HCT116 (cell line): ENCODE measurements at regions not wholly inside any gene's neighbourhood (a gene's known extent, or its start where the extent isn't known, plus 50 kb on each side); places are given as distances from the start of the nearest gene placed in this dataset.

Source experiments
- ATAC-seq: fragments of 200-7000 bp; cut with Tn5 transposase; 2 replicates; pipeline ENCODE4 v1.9.1; 2020; ENCODE audit warnings: mild to moderate bottlenecking, moderate library complexity
- BruUV-seq: library from RNA; stranded (reverse); fragments of 400-500 nt; replicated peaks from 2 replicates; lab custom pipeline; 2021; lab: Mats Ljungman, UMichigan
- CTCF ChIA-PET: fragments of 300-600 bp; sonication (Branson Sonifier 250); formaldehyde crosslinking; loops from one replicate; lab custom pipeline; 2021; ENCODE audit warnings: antibody characterized with exemption; lab: Charles Lee
- POLR2A ChIA-PET: fragments of 300-600, 350-600 bp; sonication (Branson Sonifier 250); formaldehyde crosslinking; loops from one replicate; lab custom pipeline; 2021; ENCODE audit warnings: antibody characterized with exemption; lab: Charles Lee
- RAD21 ChIA-PET, 2 experiments: fragments of 300-600 bp; sonication (Branson Sonifier 250); formaldehyde crosslinking; loops; one replicate each; lab custom pipeline; 2023; ENCODE audit warnings: low total read pairs in 2 of 2; ENCODE audit not compliant: uncharacterized antibody in 2 of 2, unreplicated experiment in 2 of 2, low non-redundant PET in 1 of 2; lab: Charles Lee
- DNase-seq: peaks from one replicate; pipeline ENCODE4 v3.0.0-alpha.2; 2010; ENCODE audit warnings: low read depth, low spot score
- H2AFZ ChIP-seq: fragments of 200-600 bp; shearing (Covaris generic), sonication (generic); 2 replicates; pipeline ENCODE4 v1.6.1; 2017; ENCODE audit warnings: low read depth, mixed run types, mixed read lengths, antibody characterized with exemption, low read length; ENCODE audit not compliant: poor library complexity, severe bottlenecking
- H3K27ac ChIP-seq: 2 replicates; pipeline ENCODE4 v1.5.1; 2012; ENCODE audit warnings: low read depth, low read length
- H3K27me3 ChIP-seq: fragments of 200-600 bp; sonication (generic); 2 replicates; pipeline ENCODE4 v1.6.1; 2016; ENCODE audit warnings: mixed run types, low read length, mixed read lengths; ENCODE audit not compliant: insufficient read depth
- H3K36me3 ChIP-seq, 2 experiments: fragments of 200-500 bp in 1 of 2; fragments of 200-600 bp in 1 of 2; sonication (Bioruptor generic) in 1 of 2; sonication (generic) in 1 of 2; 2 replicates each; pipeline versions ENCODE4 v1.5.1 to v1.6.1; 2014 to 2016; ENCODE audit warnings: low read length in 2 of 2, inconsistent platforms in 1 of 2, mixed read lengths in 1 of 2, mixed run types in 1 of 2; ENCODE audit not compliant: insufficient read depth in 2 of 2, control insufficient read depth in 1 of 2
- H3K4me1 ChIP-seq, 2 experiments: fragments of 200-600 bp in 1 of 2; sonication (generic) in 1 of 2; 2 replicates each; pipeline versions ENCODE4 v1.5.1 to v1.6.1; 2012 to 2017; ENCODE audit warnings: low read length in 2 of 2, inconsistent platforms in 1 of 2, mild to moderate bottlenecking in 1 of 2, mixed read lengths in 1 of 2, mixed run types in 1 of 2, moderate library complexity in 1 of 2; ENCODE audit not compliant: insufficient read depth in 2 of 2, control insufficient read depth in 1 of 2
- H3K4me2 ChIP-seq: fragments of 200-600 bp; sonication (generic); 2 replicates; pipeline ENCODE4 v1.6.1; 2017; ENCODE audit warnings: mixed run types, low read length, mixed read lengths
- H3K4me3 ChIP-seq, 2 experiments: fragments of 200-600 bp in 1 of 2; sonication (generic) in 1 of 2; replicated peaks in 1 of 2; 2 replicates each; pipeline ENCODE4 v1.5.1; 2011 to 2016; ENCODE audit warnings: low read length in 2 of 2, control low read depth in 1 of 2, low read depth in 1 of 2, mild to moderate bottlenecking in 1 of 2, mixed read lengths in 1 of 2, mixed run types in 1 of 2
- H3K79me2 ChIP-seq: fragments of 200-600 bp; sonication (generic); 2 replicates; pipeline ENCODE4 v1.6.1; 2017; ENCODE audit warnings: mild to moderate bottlenecking, mixed run types, low read length, moderate library complexity, mixed read lengths; ENCODE audit not compliant: insufficient read depth
- H3K9ac ChIP-seq: fragments of 200-600 bp; sonication (generic); 2 replicates; pipeline ENCODE4 v1.6.1; 2016; ENCODE audit warnings: low read length, mixed read lengths
- H3K9me2 ChIP-seq: fragments of 200-600 bp; sonication (generic), shearing (Covaris generic); 2 replicates; pipeline ENCODE4 v1.6.1; 2017; ENCODE audit warnings: mixed run types, mild to moderate bottlenecking, moderate library complexity; ENCODE audit not compliant: insufficient read depth
- H3K9me3 ChIP-seq, 2 experiments: fragments of 200-500 bp in 1 of 2; fragments of 200-600 bp in 1 of 2; sonication (Bioruptor generic) in 1 of 2; sonication (generic) in 1 of 2; 2 replicates each; pipeline ENCODE4 v1.6.1; 2014 to 2017; ENCODE audit warnings: low read length in 2 of 2, mixed read lengths in 2 of 2, inconsistent platforms in 1 of 2, low read depth in 1 of 2, mild to moderate bottlenecking in 1 of 2, mixed run types in 1 of 2, moderate library complexity in 1 of 2; ENCODE audit not compliant: control insufficient read depth in 1 of 2, insufficient read depth in 1 of 2
- H4K20me1 ChIP-seq: fragments of 200-600 bp; sonication (generic), shearing (Covaris generic); 2 replicates; pipeline ENCODE4 v1.6.1; 2017; ENCODE audit warnings: mixed run types, mild to moderate bottlenecking, moderate library complexity; ENCODE audit not compliant: insufficient read depth
- CBX3 ChIP-seq: IDR thresholded peaks from 2 replicates; pipeline ENCODE4 v1.6.1; 2012; ENCODE audit warnings: low read depth
- CEBPB ChIP-seq: IDR thresholded peaks from 2 replicates; pipeline ENCODE4 v1.6.1; 2012; ENCODE audit warnings: low read depth
- ELF1 ChIP-seq: IDR thresholded peaks from 2 replicates; pipeline ENCODE4 v1.6.1; 2012; ENCODE audit warnings: low read depth, borderline replicate concordance
- EZH2 ChIP-seq: fragments of 200-600 bp; sonication (generic); IDR thresholded peaks from 2 replicates; pipeline ENCODE4 v1.6.1; 2017; ENCODE audit warnings: antibody characterized with exemption, mixed run types
- EZH2phosphoT487 ChIP-seq: fragments of 200-600 bp; IDR thresholded peaks from 2 replicates; pipeline ENCODE4 v1.6.1; 2018; ENCODE audit warnings: antibody characterized with exemption, borderline replicate concordance
- JUND ChIP-seq: IDR thresholded peaks from 2 replicates; pipeline ENCODE4 v1.6.1; 2012
- SIN3A ChIP-seq: IDR thresholded peaks from 2 replicates; pipeline ENCODE4 v1.6.1; 2012; ENCODE audit warnings: low read depth
- SP1 ChIP-seq: IDR thresholded peaks from 2 replicates; pipeline ENCODE4 v1.6.1; 2012; ENCODE audit warnings: low read depth
- SRF ChIP-seq: IDR thresholded peaks from 2 replicates; pipeline ENCODE4 v1.6.1; 2012; ENCODE audit warnings: low read depth
- TCF7L2 ChIP-seq: IDR thresholded peaks from 2 replicates; pipeline ENCODE4 v1.7.0; 2011; ENCODE audit warnings: borderline replicate concordance, inconsistent platforms; ENCODE audit not compliant: insufficient read depth, insufficient read length; ENCODE audit errors: extremely low read depth
- ZFX ChIP-seq: fragments of 450-650 bp; IDR thresholded peaks from 2 replicates; pipeline ENCODE4 v1.6.1; 2017
- ZNF274 ChIP-seq: fragments of 200-500 bp; sonication (Bioruptor generic); IDR thresholded peaks from 2 replicates; pipeline ENCODE4 v1.6.1; 2014; ENCODE audit warnings: mild to moderate bottlenecking, low read depth, low read length, inconsistent platforms
- intact Hi-C: fragments of 100-400 bp; cut with micrococcal nuclease; formaldehyde crosslinking; loops from 2 replicates; pipeline ENCODE4 v1.10.0; 2022
- TF ChIP-seq, protein P1 (sequence below): IDR thresholded peaks from 2 replicates; pipeline ENCODE4 v1.6.1; 2012
- TF ChIP-seq, protein P2 (sequence below): IDR thresholded peaks from 2 replicates; pipeline ENCODE4 v1.6.1; 2012; ENCODE audit warnings: low read depth
- TF ChIP-seq, protein P3 (sequence below): IDR thresholded peaks from 2 replicates; pipeline ENCODE4 v1.6.1; 2012

DNA sequence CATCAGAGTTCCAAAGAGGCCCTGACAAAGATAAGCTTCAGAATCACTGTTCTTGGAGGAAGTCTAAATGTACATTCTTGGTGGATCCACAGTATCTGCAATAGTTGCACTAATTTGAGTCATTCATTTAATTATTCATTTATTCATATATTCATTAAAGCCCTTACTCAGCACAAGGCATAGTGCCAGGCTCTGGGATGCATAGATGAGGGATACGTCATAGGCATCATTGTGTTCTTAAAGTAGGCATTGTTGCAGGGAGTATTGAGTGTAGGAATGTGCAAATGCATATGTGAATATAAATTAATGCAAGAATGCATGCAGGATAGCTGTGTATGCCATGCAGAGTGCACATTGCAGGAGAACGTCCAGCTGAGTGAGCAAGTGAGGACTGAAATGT, 100.7 kb downstream of the DRD1 start (continued):
- TF ChIP-seq, protein P1, sequence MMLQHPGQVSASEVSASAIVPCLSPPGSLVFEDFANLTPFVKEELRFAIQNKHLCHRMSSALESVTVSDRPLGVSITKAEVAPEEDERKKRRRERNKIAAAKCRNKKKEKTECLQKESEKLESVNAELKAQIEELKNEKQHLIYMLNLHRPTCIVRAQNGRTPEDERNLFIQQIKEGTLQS = no peak
- TF ChIP-seq, protein P2, sequence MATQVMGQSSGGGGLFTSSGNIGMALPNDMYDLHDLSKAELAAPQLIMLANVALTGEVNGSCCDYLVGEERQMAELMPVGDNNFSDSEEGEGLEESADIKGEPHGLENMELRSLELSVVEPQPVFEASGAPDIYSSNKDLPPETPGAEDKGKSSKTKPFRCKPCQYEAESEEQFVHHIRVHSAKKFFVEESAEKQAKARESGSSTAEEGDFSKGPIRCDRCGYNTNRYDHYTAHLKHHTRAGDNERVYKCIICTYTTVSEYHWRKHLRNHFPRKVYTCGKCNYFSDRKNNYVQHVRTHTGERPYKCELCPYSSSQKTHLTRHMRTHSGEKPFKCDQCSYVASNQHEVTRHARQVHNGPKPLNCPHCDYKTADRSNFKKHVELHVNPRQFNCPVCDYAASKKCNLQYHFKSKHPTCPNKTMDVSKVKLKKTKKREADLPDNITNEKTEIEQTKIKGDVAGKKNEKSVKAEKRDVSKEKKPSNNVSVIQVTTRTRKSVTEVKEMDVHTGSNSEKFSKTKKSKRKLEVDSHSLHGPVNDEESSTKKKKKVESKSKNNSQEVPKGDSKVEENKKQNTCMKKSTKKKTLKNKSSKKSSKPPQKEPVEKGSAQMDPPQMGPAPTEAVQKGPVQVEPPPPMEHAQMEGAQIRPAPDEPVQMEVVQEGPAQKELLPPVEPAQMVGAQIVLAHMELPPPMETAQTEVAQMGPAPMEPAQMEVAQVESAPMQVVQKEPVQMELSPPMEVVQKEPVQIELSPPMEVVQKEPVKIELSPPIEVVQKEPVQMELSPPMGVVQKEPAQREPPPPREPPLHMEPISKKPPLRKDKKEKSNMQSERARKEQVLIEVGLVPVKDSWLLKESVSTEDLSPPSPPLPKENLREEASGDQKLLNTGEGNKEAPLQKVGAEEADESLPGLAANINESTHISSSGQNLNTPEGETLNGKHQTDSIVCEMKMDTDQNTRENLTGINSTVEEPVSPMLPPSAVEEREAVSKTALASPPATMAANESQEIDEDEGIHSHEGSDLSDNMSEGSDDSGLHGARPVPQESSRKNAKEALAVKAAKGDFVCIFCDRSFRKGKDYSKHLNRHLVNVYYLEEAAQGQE = no peak
- TF ChIP-seq CEBPB (no peak), EZH2 (no peak), ZFX (no peak), TCF7L2 (no peak), EZH2phosphoT487 (no peak), ZNF274 (no peak)
- TF ChIP-seq, all 23 proteins: peak for 0

DNA sequence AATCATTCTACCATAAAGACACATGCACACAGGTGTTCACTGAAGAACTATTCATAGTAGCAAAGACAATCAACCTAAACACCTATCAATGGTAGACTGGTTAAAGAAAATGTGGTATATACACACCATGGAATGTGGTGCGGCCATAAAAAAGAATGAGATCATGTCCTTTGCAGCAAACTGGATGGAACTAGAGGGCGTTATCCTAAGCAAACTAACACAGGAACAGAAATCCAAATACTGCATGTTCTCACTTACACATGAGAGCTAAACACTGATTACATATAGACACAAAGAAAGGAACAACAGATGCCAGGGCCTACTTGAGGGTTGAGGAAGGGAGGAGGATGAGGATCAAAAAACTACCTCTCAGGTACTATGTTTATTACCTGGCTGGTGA, 103.8 kb downstream of the DRD1 start:
- Histone ChIP-seq H3K4me3 (no peak overlapping the region), H3K79me2 (no peaks in the 10 kb centered on the region), H3K27me3 (no peaks in the 10 kb centered on the region), H4K20me1 (no peaks in the 10 kb centered on the region), H3K4me1 (peaks cover 19 to 26% of the 10 kb centered on the region in 2 experiments), H2AFZ (no peak overlapping the region), H3K9me3 (no peaks in the 10 kb centered on the region), H3K27ac (no peak overlapping the region), H3K9me2 (no peaks in the 10 kb centered on the region), H3K9ac (no peak overlapping the region), H3K36me3 (no peaks in the 10 kb centered on the region), H3K4me2 (no peak overlapping the region)
- POLR2A ChIA-PET = no interaction called here
- DNase-seq = no peak
- TF ChIP-seq, protein P3, sequence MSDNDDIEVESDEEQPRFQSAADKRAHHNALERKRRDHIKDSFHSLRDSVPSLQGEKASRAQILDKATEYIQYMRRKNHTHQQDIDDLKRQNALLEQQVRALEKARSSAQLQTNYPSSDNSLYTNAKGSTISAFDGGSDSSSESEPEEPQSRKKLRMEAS = no peak
- TF ChIP-seq ZFX (no peak), SRF (no peak), SP1 (no peak), EZH2phosphoT487 (no peak), ELF1 (no peak), JUND (no peak), CBX3 (no peak), SIN3A (no peak)
- ATAC-seq = no peak
- RAD21 ChIA-PET = no interaction called here
- CTCF ChIA-PET = no interaction called here
- intact Hi-C loops = no loop called here
- no TSS peak for BruUV-seq
